Activated naive CD8-positive, alpha-beta T cell treated with anti-CD3 and anti-CD28 coated beads, Interleukin-2, amount 10 ng/mL, durations not matched to agents 7 days and 5 days (primary cell): ENCODE measurements at regions not wholly inside any gene's neighbourhood (a gene's known extent, or its start where the extent isn't known, plus 50 kb on each side); places are given as distances from the start of the nearest gene placed in this dataset.
"Not testable (repeated sequence)": the region's sequence is repeated elsewhere in the genome, so short reads cannot be mapped to it uniquely, and the experiment has no call there.

ENCODE experiments used
- ATAC-seq: fragments of 150-1000 bp; cut with Tn5 transposase; one replicate; pipeline ENCODE4 v1.10.0; 2021; ENCODE audit warnings: low read depth, moderate library complexity
- POLR2A ChIA-PET: fragments of 350-600 bp; sonication (Branson Sonifier 250); formaldehyde crosslinking; loops from one replicate; lab custom pipeline; 2021; ENCODE audit warnings: antibody characterized with exemption; lab: Charles Lee
- DNase-seq: peaks from one replicate; pipeline ENCODE4 v3.0.0; 2021
- H3K27ac Mint-ChIP-seq: one replicate; pipeline ENCODE4 v1.8.0; 2022; ENCODE audit warnings: mild to moderate bottlenecking, mixed read lengths
- H3K27me3 Mint-ChIP-seq: one replicate; pipeline ENCODE4 v1.8.0; 2022; ENCODE audit warnings: mild to moderate bottlenecking, moderate library complexity, mixed read lengths
- H3K36me3 Mint-ChIP-seq: one replicate; pipeline ENCODE4 v1.8.0; 2021; ENCODE audit warnings: mild to moderate bottlenecking, mixed read lengths
- H3K4me1 Mint-ChIP-seq: one replicate; pipeline ENCODE4 v1.8.0; 2021; ENCODE audit warnings: mixed read lengths
- H3K4me3 Mint-ChIP-seq: one replicate; pipeline ENCODE4 v1.8.0; 2022; ENCODE audit warnings: mild to moderate bottlenecking, moderate library complexity, mixed read lengths
- H3K9me3 Mint-ChIP-seq: one replicate; pipeline ENCODE4 v1.8.0; 2021; ENCODE audit warnings: mixed read lengths

DNA sequence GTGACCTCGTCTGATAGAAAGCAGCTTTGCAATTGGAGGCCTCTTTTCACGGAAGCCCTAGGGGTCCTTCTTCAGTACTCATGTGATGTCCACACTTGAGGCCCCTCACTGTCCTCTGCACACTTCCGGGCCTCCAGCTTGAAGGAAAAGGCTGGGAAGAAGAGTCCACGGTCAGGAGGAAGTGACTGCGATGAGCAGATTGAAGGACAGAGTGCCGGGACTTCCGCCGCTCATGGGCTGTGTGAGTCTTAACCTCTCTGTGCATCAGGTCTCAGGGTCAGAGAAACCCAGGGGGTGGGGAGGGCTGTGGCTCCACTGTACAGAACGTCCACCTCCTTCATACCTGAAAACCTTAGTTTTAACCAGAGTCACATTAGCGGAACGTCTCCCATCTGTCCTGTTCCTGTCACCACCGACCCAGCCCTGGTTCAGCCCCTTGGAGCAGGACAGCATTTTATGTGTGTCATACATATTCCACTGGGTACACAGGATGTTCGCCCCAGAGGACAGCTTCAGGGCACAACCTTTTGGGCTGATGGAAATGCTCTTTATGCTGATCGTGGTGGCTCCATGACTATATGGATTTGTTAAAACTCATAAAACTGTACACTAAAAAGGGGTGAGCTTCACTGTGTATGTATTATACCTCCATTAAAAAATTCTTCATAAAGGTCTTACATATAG lies 51.0 kb upstream of the SORCS2 start:
- Mint-ChIP-seq H3K9me3 (no peaks in the 10 kb centered on the region), H3K36me3 (no peaks in the 10 kb centered on the region), H3K4me3 (no peak overlapping the region), H3K27me3 (peaks cover 14% of the 10 kb centered on the region), H3K4me1 (no peaks in the 10 kb centered on the region), H3K27ac (no peak overlapping the region)
- POLR2A ChIA-PET: no interaction called here
- DNase-seq: no peak
- ATAC-seq: no peak

DNA sequence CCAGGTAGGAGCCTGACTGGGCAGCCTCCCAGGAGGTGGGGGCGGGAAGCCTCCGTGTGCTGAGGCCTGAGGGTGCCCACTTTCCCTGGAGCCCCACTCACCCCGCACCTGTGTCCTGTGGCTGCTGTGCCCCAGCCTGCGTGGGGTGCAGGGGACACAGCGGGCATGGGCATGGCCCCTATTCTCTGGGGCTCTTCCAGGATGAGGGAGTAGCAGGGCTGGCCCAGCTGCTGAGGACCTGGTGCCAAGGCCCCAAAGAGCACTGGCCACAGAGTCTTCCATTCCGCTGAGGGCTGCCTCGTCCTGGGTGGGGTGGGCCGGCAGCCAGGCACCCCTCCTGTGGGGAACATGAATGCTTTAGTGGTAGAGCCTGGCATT lies 51.7 kb upstream of the SORCS2 start:
- no peak overlapping the region for H3K27ac Mint-ChIP-seq
- no peak overlapping the region for H3K4me3 Mint-ChIP-seq
- ATAC-seq (no peak), DNase-seq (no peak)
- no peaks in the 10 kb centered on the region for H3K4me1 Mint-ChIP-seq
- H3K36me3 Mint-ChIP-seq: no peaks in the 10 kb centered on the region
- POLR2A ChIA-PET: no interaction called here
- no peaks in the 10 kb centered on the region for H3K9me3 Mint-ChIP-seq
- H3K27me3 Mint-ChIP-seq: peaks cover 13% of the 10 kb centered on the region

DNA sequence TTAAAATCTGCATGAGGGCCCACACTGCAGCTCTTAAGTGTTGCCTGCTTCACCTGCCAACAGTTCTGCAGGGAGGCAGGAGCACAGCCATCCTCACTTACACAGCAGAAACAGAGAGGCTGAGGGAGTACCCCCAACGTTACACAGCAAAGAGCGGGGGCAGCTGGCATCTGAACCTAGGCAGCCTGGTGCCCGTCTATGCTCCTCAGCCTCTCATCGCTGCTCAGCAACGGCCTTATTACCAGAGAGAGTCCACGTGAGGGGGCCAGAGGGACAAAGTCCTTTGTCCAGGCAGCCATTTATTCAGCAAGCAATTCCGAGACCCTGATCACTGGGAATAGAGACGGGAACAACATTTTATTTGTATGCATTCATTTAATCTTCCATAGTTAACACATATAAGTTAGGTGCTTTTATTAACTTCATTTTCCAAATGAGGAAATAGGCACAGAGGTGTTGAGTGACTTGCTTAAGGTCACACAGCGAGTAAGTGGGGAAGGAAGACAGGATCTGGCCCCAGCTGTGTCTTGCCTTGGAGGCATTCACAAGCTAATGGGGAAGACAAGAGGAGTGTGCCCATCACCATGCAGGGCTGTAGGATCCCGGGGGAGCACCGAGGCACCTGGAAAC lies 52.2 kb upstream of the SORCS2 start:
- H3K4me3 Mint-ChIP-seq: no peak overlapping the region
- H3K36me3 Mint-ChIP-seq: no peaks in the 10 kb centered on the region
- H3K27me3 Mint-ChIP-seq: peaks cover 13% of the 10 kb centered on the region
- H3K27ac Mint-ChIP-seq: no peak overlapping the region
- POLR2A ChIA-PET: no interaction called here
- DNase-seq (no peak), ATAC-seq (no peak)
- H3K4me1 Mint-ChIP-seq: no peaks in the 10 kb centered on the region
- no peaks in the 10 kb centered on the region for H3K9me3 Mint-ChIP-seq

- DNase-seq: no peak
- Mint-ChIP-seq H3K27me3 (peaks cover 7% of the 10 kb centered on the region), H3K9me3 (no peaks in the 10 kb centered on the region), H3K36me3 (no peaks in the 10 kb centered on the region), H3K4me1 (peaks cover 3% of the 10 kb centered on the region), H3K4me3 (no peak overlapping the region), H3K27ac (no peak overlapping the region)
- no peak for ATAC-seq
- POLR2A ChIA-PET: no interaction called here
Measured at GRCh38 chr4:7139167-7139982, 53.0 kb upstream of the SORCS2 start.

GRCh38 chr4:7138223-7139166 lies 53.8 kb upstream of the SORCS2 start:
- POLR2A ChIA-PET: no interaction called here
- Mint-ChIP-seq H3K27me3 (peaks cover 6% of the 10 kb centered on the region), H3K27ac (no peak overlapping the region), H3K9me3 (peaks cover 2% of the 10 kb centered on the region), H3K36me3 (no peaks in the 10 kb centered on the region), H3K4me1 (peaks cover 3% of the 10 kb centered on the region), H3K4me3 (no peak overlapping the region)
- ATAC-seq (no peak), DNase-seq (no peak)

GRCh38 chr4:7137326-7138200 lies 54.8 kb upstream of the SORCS2 start:
- no peaks in the 10 kb centered on the region for H3K36me3 Mint-ChIP-seq
- POLR2A ChIA-PET: no interaction called here

GRCh38 chr4:7136351-7136750 lies 56.0 kb upstream of the SORCS2 start:
- POLR2A ChIA-PET: no interaction called here
- Mint-ChIP-seq H3K27ac (no peak overlapping the region), H3K4me3 (no peak overlapping the region), H3K9me3 (peaks cover 5% of the 10 kb centered on the region), H3K27me3 (no peaks in the 10 kb centered on the region), H3K36me3 (no peaks in the 10 kb centered on the region), H3K4me1 (peaks cover 3% of the 10 kb centered on the region)
- ATAC-seq (no peak), DNase-seq (no peak)

More at GRCh38 chr4:7137326-7138200, 54.8 kb upstream of the SORCS2 start:
- Mint-ChIP-seq H3K9me3 (peaks cover 5% of the 10 kb centered on the region), H3K4me3 (no peak overlapping the region), H3K27me3 (no peaks in the 10 kb centered on the region), H3K27ac (no peak overlapping the region), H3K4me1 (peaks cover 3% of the 10 kb centered on the region)
- DNase-seq: no peak
- no peak for ATAC-seq

DNA sequence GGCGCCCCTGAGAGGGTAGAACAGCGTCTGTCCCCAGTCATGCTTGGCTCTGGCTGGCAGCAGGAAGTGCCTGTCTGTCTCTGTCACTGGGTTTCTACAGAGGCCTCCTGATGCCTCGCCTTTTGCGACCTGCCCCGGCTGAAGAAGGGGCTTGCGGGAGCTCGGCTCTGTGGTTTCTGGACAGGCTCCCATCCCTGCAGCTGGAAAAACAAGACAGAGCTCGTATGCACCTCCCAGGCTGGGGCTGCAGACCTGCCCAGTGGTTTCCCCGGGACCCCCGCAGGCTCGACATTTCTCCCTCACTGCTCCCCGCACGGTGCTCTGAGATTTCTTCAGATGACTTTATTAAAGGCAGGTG lies 57.0 kb upstream of the SORCS2 start:
- ATAC-seq (peak; percentile 41), DNase-seq (no peak)
- Mint-ChIP-seq H3K36me3 (no peaks in the 10 kb centered on the region), H3K27me3 (no peaks in the 10 kb centered on the region), H3K4me3 (no peak overlapping the region), H3K4me1 (peaks cover 3% of the 10 kb centered on the region), H3K9me3 (peaks cover 5% of the 10 kb centered on the region), H3K27ac (no peak overlapping the region)
- POLR2A ChIA-PET: no interaction called here

- Mint-ChIP-seq H3K9me3 (peaks cover 5% of the 10 kb centered on the region), H3K36me3 (no peaks in the 10 kb centered on the region), H3K4me3 (no peak overlapping the region), H3K27me3 (no peaks in the 10 kb centered on the region), H3K4me1 (peaks cover 3% of the 10 kb centered on the region), H3K27ac (no peak overlapping the region)
- no peak for DNase-seq
- peak; percentile 12 for ATAC-seq
- POLR2A ChIA-PET: no interaction called here
Measured at GRCh38 chr4:7134737-7135388, 57.5 kb upstream of the SORCS2 start.

GRCh38 chr4:7133818-7134650 lies 58.3 kb upstream of the SORCS2 start:
- H3K27me3 Mint-ChIP-seq, H3K36me3 Mint-ChIP-seq, H3K9me3 Mint-ChIP-seq, DNase-seq, POLR2A ChIA-PET, H3K27ac Mint-ChIP-seq, H3K4me3 Mint-ChIP-seq, ATAC-seq, H3K4me1 Mint-ChIP-seq: not testable (repeated sequence)

DNA sequence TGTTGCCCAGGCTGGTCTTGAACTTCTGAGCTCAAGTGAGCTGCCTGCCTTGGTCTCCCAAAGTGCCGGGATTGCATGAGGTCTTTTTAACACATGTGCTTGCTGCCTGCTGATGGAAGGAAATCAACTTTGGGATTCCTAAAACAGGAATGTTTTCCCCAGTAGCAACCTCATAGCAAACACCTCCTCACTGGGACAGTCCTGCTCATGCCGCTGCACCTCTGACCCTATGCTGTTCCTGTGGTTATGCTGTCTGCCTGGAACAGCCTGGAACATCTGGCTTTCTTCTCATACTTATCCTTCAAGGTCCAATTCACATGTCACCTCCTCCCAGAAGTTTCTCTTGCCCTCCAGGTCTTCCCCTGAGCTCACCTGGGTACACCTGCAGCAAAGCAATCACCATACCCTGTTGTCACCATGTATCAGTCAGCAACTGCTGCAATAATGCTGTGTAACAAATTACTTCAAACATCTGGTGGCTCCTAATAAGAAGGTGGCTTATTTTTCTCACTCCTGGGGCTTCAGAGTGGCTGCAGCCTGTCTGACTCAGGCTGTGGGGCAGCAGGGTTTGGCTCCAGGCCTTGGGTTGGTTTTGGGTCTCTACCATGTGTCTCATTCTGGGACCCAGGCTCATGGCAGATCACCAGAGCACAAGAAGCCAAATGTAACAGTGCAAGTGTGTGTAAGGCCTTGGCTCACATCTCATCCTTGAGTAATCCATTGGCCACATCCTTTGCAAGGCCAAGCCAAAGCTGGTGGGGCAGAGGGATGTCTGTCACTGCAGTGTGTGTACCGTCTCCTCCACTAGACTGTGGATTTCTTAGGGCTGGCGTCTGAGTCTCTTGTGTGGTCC lies 59.4 kb upstream of the SORCS2 start:
- H3K4me1 Mint-ChIP-seq: peaks cover 3% of the 10 kb centered on the region
- POLR2A ChIA-PET: no interaction called here
- H3K36me3 Mint-ChIP-seq: no peaks in the 10 kb centered on the region
- H3K27me3 Mint-ChIP-seq: no peaks in the 10 kb centered on the region
- DNase-seq: no peak
- no peak for ATAC-seq
- H3K4me3 Mint-ChIP-seq: no peak overlapping the region
- H3K27ac Mint-ChIP-seq: no peak overlapping the region
- peaks cover 5% of the 10 kb centered on the region for H3K9me3 Mint-ChIP-seq
